ENCODE measurements at regions not wholly inside any gene's neighbourhood (a gene's known extent, or its start where the extent isn't known, plus 50 kb on each side); places are given as distances from the start of the nearest gene placed in this dataset.
"Not testable (repeated sequence)": the region's sequence is repeated elsewhere in the genome, so short reads cannot be mapped to it uniquely, and the experiment has no call there.

DNA sequence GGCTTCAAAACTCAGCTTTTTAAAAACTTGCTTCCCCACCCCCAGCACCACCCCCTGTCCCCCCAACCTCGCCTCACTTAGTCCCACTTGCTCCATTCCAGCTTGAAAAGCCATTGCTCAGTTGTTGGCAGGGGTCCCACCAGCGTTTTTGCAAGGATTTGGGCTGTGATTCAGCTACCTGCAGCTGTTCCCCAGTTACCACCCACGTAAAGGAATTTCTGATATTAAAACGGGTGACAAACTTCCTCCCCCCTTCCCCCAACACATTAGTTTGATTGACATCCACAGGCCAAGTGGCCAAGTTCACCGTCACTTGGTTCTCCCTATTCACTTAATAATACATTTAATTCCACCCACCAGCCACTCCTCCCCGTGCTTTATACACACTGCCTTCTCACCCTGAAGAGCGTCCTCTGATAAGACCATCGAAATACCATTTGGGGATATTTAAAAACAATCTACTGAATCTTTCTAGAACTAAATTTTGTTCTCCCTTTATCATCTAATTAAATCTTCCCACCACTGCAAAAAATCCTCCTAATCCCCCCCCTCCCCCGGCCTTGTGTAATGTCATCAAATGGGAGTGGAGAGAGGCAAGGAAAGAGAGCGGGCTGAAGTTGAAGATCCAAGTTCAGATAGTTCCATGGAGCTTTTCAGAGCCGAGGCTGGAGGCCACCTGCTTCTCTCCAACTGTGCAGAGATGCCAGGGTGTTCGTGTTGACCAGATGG lies 55.1 kb downstream of the SOX9 start:
- no peak for DNase-seq (ENCODE audit: low read depth)

- DNase-seq (ENCODE audit: low read depth): no peak
Measured at GRCh38 chr17:72176516-72176851, 55.7 kb downstream of the SOX9 start.

- DNase-seq (ENCODE audit: low read depth): peak; percentile 28
Measured at GRCh38 chr17:72176951-72177660, 56.3 kb downstream of the SOX9 start.

- no peak for DNase-seq (ENCODE audit: low read depth)
Measured at GRCh38 chr17:72177738-72178137, 56.9 kb downstream of the SOX9 start.

- DNase-seq (ENCODE audit: low read depth): no peak
Measured at GRCh38 chr17:72182371-72182873, 61.6 kb downstream of the SOX9 start.

- no peak for DNase-seq (ENCODE audit: low read depth)
Measured at GRCh38 chr17:72183194-72183685, 62.4 kb downstream of the SOX9 start.

- no peak for DNase-seq (ENCODE audit: low read depth)
Measured at GRCh38 chr17:72184805-72185204, 64.0 kb downstream of the SOX9 start.

GRCh38 chr17:72185564-72185963 lies 64.7 kb downstream of the SOX9 start:
- no peak for DNase-seq (ENCODE audit: low read depth)

- no peak for DNase-seq (ENCODE audit: low read depth)
Measured at GRCh38 chr17:72187556-72187955, 66.7 kb downstream of the SOX9 start.

GRCh38 chr17:72188801-72189200 lies 68.0 kb downstream of the SOX9 start:
- DNase-seq (ENCODE audit: low read depth): no peak

- no peak for DNase-seq (ENCODE audit: low read depth)
Measured at GRCh38 chr17:72189768-72190593, 69.2 kb downstream of the SOX9 start.

DNA sequence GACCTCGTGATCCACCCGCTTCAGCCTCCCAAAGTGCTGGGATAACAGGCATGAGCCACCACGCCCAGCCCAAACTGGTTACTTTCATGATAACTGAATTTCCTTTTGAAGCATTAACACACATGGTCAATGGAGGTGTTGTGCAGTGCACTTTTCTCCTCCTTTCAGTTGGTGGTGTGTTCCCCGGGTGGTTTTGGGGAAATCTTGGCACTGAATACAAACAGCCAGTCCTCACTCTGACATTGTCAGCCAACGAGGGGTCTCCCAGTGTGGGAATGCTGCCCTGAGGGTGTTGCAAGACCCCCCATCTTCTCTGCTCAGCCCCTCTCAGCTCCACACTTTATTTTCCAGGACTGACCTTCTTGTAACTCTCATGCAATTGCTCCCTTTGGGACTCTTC lies 70.5 kb downstream of the SOX9 start:
- no peak for DNase-seq (ENCODE audit: low read depth)

DNA sequence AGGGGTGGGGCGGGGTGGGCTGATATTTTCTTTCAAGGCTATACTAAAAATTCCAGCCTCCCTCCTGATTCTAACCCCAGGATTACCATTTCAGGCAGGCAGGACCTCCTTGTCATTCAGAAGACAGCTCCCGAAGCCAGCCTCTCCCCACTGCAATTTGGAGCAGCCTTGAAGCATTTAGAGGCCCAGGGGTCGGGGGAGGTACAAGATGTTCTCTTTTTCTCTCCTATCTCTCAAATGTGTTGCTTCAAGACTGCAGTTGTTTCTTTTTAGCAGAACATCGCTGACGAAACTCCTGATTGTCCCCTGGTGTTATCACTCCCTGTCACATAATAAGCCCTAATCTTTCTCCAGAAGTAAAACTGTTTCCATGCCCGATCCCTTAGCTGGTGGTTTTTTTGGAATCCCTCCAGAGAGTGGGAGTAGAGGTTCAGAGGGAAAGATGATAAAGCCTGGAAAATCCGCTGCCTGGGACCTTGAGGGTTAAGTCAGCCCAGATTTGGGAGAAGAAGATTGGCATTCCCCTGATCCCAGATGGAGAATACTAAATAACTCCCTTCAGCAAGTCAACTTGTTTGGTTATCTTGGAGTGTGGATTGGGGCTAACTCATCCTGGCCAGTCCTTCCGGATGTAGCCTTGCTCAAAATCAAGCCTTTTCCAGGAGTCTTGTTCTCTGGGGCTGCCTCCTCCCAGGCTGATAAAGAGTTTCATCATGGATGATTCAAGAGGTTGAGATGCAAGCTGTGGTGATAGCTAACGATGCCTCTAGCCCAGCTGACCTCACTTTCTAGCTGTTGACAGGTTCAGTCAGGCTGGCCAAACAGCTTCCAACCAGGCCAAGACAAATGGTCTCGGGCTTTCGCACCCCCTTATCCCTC lies 71.3 kb downstream of the SOX9 start:
- DNase-seq (ENCODE audit: low read depth): peak; percentile 78

- peak; percentile 19 for DNase-seq (ENCODE audit: low read depth)
Measured at GRCh38 chr17:72192800-72193192, 72.0 kb downstream of the SOX9 start.

- DNase-seq (ENCODE audit: low read depth): peak; percentile 24
Measured at GRCh38 chr17:72193391-72194106, 72.7 kb downstream of the SOX9 start.

GRCh38 chr17:72194107-72194440 lies 73.3 kb downstream of the SOX9 start:
- not testable (repeated sequence) for DNase-seq (ENCODE audit: low read depth)

GRCh38 chr17:72199256-72199655 lies 78.4 kb downstream of the SOX9 start:
- no peak for DNase-seq (ENCODE audit: low read depth)

- no peak for DNase-seq (ENCODE audit: low read depth)
Measured at GRCh38 chr17:72204742-72205141, 83.9 kb downstream of the SOX9 start.

DNA sequence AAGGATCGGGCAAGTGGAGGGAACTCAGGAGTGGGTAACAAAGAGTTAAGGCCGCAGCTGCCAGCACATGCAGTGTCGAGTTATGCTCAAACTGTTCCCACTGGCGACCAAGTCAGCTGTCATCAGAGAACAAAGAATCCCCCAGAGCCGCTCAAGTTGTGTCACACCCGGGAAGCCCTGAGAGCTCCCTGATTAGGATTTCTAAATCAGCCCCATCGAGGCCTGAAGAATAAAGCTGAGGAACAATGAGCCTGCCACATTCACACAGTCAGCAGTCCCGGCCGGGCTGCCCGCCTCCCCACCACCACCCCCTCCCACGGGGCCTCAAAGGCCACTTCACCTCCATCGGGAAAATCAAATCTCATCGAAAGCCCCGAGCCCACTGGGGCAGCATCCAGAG lies 84.5 kb downstream of the SOX9 start:
- DNase-seq (ENCODE audit: low read depth): no peak

- DNase-seq (ENCODE audit: low read depth): no peak
Measured at GRCh38 chr17:72205822-72206221, 85.0 kb downstream of the SOX9 start.

DNA sequence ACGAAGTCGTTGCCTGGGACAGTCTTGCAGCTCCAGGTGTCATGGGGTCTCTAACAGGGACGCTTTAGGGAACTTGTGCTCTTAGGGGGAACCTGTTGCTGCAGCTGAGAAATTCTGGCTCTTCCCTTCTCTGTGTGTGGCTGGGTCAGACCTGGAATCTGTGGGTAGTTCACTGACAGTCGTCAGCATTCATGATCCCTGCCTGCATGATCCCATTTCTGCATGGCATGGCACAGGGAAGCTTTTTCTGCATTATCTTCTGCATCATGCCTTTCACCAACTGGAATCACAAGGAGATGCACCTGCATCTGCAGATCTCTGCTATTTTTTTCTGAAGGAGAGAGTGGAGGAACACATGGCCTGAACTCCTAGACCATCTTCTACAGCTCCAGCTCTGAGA lies 85.6 kb downstream of the SOX9 start:
- DNase-seq (ENCODE audit: low read depth): no peak

Data from EH (cell line).